GM19397 (cell line): ENCODE measurements at regions not wholly inside any gene's neighbourhood (a gene's known extent, or its start where the extent isn't known, plus 50 kb on each side); places are given as distances from the start of the nearest gene placed in this dataset.
"Not testable (repeated sequence)": the region's sequence is repeated elsewhere in the genome, so short reads cannot be mapped to it uniquely, and the experiment has no call there.

ENCODE experiments used
- ATAC-seq: cut with Tn5 transposase; IDR thresholded peaks from one replicate; pipeline ENCODE4 v1.9.1; 2021; ENCODE audit warnings: mild to moderate bottlenecking, moderate library complexity; ENCODE audit not compliant: unreplicated experiment

DNA sequence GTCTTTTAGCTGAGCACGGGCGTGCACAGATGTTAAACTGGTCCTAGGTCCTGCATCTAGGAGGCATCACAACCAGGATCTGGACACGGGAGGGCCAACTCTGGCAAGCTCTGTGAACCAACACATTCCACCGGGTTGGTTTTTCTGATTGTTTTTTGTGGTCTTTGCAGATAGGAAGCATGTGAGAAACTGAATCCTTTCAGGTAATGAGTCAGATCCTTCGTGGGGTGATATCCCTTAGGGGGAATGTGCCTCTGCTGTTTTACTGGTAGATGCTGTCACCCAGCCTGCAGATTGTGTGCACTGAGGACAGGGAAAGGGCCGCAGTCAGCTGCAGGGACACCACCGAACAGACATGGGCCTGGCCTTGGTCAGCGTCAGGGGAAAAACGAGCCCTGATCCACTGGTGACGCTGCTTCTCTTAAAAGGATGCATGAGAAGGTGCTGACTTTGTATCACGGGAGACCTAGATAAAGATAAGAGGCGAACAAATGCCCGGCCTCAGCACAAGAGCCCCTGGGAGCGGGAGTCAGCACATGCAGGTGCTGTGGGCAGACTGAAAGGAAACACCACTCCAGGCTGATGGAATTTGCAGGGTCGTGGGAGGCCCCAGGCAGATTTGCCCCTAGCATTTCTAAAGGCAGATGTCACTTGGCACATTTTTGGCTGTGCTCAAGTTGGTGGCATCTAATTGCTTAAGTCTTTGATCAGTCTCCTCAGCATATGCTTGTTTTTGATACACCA is 51.1 kb downstream of the DOP1B start:
- ATAC-seq, result no peak

GRCh38 chr21:36208326-36209013 is 51.8 kb downstream of the DOP1B start:
- no peak for ATAC-seq

- no peak for ATAC-seq
Measured at GRCh38 chr21:36209626-36210171, 53.1 kb downstream of the DOP1B start.

- no peak for ATAC-seq
Measured at GRCh38 chr21:36210779-36211659, 54.4 kb downstream of the DOP1B start.

- ATAC-seq, result no peak
Measured at GRCh38 chr21:36211660-36212512, 55.3 kb downstream of the DOP1B start.

DNA sequence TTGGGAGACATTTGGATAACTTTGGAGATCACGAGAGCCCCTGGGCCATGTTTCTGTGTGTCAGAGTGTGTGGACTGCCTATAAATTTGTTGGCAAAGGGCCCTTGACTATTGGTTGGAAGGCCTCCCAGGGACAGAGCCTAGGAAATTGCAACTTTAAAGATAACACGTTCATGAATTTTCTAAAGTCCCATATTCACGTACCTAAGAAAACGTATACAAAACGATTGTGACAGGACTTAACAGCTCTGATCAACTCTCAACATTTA is 55.8 kb downstream of the DOP1B start:
- ATAC-seq, result no peak

DNA sequence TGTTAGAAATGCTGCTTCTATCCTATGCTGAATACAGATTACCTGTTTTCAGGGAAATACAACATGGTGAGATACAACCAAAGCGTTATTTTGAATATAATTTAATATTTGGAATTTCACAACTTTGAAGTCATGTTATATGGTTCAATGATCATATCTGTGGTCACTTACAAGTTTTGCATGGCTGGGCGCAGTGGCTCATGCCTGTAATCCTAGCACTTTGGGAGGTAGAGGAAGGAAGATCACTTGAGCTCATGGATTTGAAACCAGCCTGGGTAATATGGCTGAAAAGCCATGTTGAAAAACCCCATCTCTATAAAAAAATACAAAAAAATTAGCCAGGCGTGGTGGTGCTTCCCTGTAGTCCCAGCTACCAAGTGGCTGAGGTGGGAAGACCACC is 57.9 kb downstream of the DOP1B start:
- ATAC-seq, result no peak

GRCh38 chr21:36217743-36218142 is 61.1 kb downstream of the DOP1B start:
- no peak for ATAC-seq

DNA sequence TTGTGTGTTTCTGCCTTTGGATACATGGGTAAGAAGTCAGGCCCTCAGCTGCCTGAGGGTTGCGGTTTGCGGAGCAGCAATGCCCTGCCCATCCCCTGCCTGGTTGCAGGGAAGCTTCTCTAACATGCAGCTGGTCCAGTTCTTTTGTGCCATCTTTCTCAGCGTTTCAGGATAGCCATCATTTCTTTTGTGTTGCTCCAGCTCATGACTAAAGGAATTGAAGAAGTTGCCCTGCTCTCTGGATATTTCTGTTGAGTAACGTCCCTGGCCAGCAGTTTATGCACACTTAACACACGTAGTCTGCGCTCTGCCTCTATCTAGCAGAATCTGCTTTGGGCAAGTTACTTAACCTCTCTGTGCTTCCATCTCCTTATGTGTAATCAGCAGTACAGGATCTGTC is 62.1 kb downstream of the DOP1B start:
- ATAC-seq, result no peak

GRCh38 chr21:36223451-36223850 is 66.8 kb downstream of the DOP1B start:
- no peak for ATAC-seq

DNA sequence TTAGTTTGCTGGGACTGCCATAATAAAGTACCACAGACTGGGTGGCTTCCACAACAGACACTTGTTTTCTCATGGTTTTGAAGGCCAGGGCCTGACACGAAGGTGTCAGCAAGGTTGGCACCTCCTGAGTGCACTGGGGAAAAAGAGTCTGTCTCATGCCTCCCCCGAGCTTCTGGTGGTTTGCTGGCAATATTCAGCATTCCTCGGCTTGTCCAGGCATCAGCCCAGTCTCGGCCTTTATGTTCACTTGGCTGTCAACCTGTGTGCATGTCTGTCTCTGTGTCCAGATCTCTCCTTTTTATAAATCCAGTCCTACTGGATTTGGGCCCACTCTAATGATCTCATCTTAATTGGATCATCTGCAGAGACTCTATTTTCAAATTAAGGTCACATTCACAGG is 72.6 kb downstream of the DOP1B start:
- no peak for ATAC-seq

GRCh38 chr21:36231444-36231843 is 74.8 kb downstream of the DOP1B start:
- not testable (repeated sequence) for ATAC-seq

- no peak for ATAC-seq
Measured at GRCh38 chr21:36232641-36233040, 76.0 kb downstream of the DOP1B start.

DNA sequence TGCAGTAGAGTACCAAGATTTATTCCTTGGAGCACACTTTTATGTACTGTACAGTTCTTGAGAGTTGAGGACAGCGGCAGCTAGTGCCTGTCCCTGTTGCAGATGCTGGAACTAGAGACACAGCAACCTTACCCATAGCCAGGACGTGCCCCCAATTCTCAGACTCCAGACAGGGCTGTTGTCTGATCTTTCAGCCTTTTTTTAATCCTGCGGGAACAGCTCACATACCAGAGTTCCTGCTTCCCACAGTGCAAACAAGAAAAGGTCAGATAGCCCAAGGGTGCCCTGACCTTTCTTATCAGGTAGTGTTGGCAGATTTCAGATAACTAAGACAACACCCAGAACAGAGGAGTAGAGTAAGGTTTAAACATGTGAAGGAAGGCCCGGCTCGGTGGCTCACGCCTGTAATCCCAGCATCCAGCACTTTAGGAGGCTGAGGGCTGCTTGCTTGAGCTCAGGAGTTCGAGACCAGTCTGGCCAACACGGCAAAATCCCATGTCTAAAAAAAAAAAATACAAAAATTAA is 78.5 kb downstream of the DOP1B start:
- ATAC-seq, result no peak

- ATAC-seq, result peak; percentile 58
Measured at GRCh38 chr21:36236052-36236730, 79.6 kb downstream of the DOP1B start.

DNA sequence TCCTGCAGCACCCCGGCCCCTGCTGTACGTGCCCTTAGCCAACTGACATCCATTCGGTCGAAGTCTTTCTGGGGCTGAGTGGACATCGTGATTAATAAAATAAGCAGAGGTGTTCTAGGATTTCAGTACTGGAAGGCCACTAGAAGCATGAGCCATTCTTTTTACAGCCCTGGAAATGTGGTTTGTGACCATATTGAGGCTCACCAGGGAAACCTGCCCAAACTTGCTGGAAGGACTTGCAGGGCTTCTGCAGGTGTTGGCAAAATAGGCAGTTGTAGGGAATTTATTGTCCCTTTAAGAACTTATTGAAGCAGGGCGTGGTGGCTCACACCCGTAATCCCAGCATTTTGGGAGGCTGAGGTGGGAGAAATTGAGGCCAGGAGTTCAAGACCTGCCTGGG is 80.8 kb downstream of the DOP1B start:
- no peak for ATAC-seq

GRCh38 chr21:36239585-36239984 is 80.4 kb upstream of the MORC3 start:
- no peak for ATAC-seq

GRCh38 chr21:36241717-36242116 is 78.3 kb upstream of the MORC3 start:
- ATAC-seq, result no peak

- ATAC-seq, result no peak
Measured at GRCh38 chr21:36245115-36245514, 74.9 kb upstream of the MORC3 start.

DNA sequence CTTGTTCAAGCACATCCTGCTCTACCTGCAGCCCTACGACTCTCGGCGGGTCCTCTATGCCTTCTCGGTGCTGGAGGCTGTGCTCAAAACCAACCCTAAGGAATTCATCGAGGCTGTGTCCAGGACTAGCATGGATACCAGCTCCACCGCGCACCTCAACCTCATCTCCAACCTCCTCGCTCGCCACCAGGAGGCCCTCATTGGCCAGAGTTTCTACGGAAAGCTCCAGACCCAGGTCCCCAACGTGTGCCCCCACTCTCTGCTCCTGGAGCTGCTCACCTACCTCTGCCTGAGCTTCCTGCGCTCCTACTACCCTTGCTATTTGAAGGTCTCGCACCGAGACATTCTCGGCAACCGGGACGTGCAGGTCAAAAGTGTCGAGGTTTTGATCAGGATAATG is 74.3 kb upstream of the MORC3 start:
- ATAC-seq, result no peak
